ENCODE measurements at regions not wholly inside any gene's neighbourhood (a gene's known extent, or its start where the extent isn't known, plus 50 kb on each side); places are given as distances from the start of the nearest gene placed in this dataset.

- Histone ChIP-seq H3K9me3 (no peaks in the 10 kb centered on the region), H3K27me3 (no peaks in the 10 kb centered on the region), H3K4me3 (no peak overlapping the region), H3K27ac (no peak overlapping the region), H3K36me3 (no peaks in the 10 kb centered on the region), H3K4me1 (peaks cover 0 to 4% (median 3%) of the 10 kb centered on the region in 3 donors)
- ATAC-seq (no peak), DNase-seq (no peak), FAIRE-seq (no peak)
- TF ChIP-seq, protein P1, sequence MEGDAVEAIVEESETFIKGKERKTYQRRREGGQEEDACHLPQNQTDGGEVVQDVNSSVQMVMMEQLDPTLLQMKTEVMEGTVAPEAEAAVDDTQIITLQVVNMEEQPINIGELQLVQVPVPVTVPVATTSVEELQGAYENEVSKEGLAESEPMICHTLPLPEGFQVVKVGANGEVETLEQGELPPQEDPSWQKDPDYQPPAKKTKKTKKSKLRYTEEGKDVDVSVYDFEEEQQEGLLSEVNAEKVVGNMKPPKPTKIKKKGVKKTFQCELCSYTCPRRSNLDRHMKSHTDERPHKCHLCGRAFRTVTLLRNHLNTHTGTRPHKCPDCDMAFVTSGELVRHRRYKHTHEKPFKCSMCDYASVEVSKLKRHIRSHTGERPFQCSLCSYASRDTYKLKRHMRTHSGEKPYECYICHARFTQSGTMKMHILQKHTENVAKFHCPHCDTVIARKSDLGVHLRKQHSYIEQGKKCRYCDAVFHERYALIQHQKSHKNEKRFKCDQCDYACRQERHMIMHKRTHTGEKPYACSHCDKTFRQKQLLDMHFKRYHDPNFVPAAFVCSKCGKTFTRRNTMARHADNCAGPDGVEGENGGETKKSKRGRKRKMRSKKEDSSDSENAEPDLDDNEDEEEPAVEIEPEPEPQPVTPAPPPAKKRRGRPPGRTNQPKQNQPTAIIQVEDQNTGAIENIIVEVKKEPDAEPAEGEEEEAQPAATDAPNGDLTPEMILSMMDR (IDR thresholded peaks at IDR 0.05), result no peak
- intact Hi-C loops (cut with DNase I), result no loop called here
These were observed 55.6 kb upstream of the DUSP10 start for GRCh38 chr1:221797506-221797905.

- no peak overlapping the region for H3K27ac ChIP-seq
- H3K4me3 ChIP-seq, result no peak overlapping the region
- WGBS, 2 donors, result 95% methylated on average over 2 of the region's 2 CpGs
- ATAC-seq (no peak), DNase-seq (no peak), FAIRE-seq (no peak)
- TF ChIP-seq, protein P1 (IDR thresholded peaks at IDR 0.05), result no peak
- intact Hi-C loops (cut with DNase I), result no loop called here
- H3K27me3 ChIP-seq, result no peaks in the 10 kb centered on the region
- no peaks in the 10 kb centered on the region for H3K9me3 ChIP-seq
- no peaks in the 10 kb centered on the region for H3K4me1 ChIP-seq
- H3K36me3 ChIP-seq, result no peaks in the 10 kb centered on the region
These were observed 54.8 kb upstream of the DUSP10 start for GRCh38 chr1:221796700-221797099.

DNA sequence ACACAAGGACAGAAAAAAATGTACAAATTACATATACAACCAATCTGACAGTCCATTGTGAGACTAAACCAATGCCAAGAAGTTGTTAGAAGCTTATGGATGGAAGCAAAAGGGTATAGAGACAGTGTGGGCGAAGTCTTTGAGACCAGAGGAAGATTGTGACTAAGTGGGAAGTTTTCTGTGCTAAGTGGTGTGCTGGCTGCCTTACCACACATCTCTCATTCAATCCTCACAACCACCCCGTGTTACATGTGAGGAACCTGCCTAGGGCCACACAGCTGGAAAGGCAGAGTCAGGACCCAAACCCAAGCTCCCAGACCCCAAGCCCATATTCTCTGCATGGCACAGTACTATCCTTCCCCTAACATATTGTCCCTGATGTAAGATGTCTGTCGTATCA, 53.5 kb upstream of the DUSP10 start:
- no peaks in the 10 kb centered on the region for H3K9me3 ChIP-seq
- no peak overlapping the region for H3K4me3 ChIP-seq
- WGBS, 2 donors, result 92 to 94% methylated on average over 3 of the region's 3 CpGs
- no peaks in the 10 kb centered on the region for H3K4me1 ChIP-seq
- intact Hi-C loops (cut with DNase I), result no loop called here
- TF ChIP-seq, protein P1 (IDR thresholded peaks at IDR 0.05), result no peak
- ATAC-seq, result no peak
- no peaks in the 10 kb centered on the region for H3K36me3 ChIP-seq
- H3K27me3 ChIP-seq, result no peaks in the 10 kb centered on the region
- no peak overlapping the region for H3K27ac ChIP-seq
- FAIRE-seq, result no peak
- no peak for DNase-seq

- Histone ChIP-seq H3K4me1 (no peaks in the 10 kb centered on the region), H3K27ac (no peak overlapping the region), H3K4me3 (no peak overlapping the region), H3K27me3 (no peaks in the 10 kb centered on the region), H3K36me3 (no peaks in the 10 kb centered on the region), H3K9me3 (no peaks in the 10 kb centered on the region)
- WGBS, 2 donors, result 80 to 94% methylated on average over 1 of the region's 1 CpG
- FAIRE-seq (no peak), ATAC-seq (no peak), DNase-seq (no peak)
- intact Hi-C loops (cut with DNase I), result no loop called here
- TF ChIP-seq, protein P1 (IDR thresholded peaks at IDR 0.05), result no peak
These were observed 53.0 kb upstream of the DUSP10 start for GRCh38 chr1:221794935-221795334.

DNA sequence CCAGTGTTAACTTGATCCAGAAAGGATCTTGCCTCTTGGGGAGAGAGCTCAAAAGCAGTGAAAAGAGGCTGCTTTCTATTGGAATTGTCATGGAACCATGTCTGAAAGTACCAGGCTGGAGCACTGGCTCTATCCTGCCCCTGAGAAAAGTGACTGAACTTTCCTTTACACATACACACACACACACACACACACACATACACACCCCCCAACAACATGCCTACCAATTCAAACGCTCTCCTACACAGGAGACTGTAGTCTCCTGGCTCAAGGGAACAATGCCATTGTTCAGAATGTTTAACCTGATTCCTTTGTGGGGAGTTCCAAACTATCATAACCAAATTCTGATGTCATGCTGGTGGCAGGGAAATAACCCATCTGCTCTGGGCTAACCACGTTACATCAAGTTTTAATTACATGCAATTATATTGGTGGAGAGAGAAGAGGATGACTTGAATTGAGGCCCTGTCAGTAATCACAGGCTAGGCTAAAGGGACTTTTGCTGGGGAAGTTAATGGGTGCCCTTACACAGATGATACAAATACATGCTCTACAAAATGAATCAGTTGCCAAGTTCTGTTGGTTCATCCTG, 52.3 kb upstream of the DUSP10 start:
- Histone ChIP-seq H3K9me3 (no peaks in the 10 kb centered on the region), H3K27ac (no peak overlapping the region), H3K27me3 (no peaks in the 10 kb centered on the region), H3K4me1 (no peaks in the 10 kb centered on the region), H3K36me3 (no peaks in the 10 kb centered on the region), H3K4me3 (no peak overlapping the region)
- 36 to 63% methylated on average over 2 of the region's 2 CpGs for WGBS, 2 donors
- FAIRE-seq (no peak), ATAC-seq (peak in 1 of 4 donors; percentile 69), DNase-seq (no peak)
- intact Hi-C loops (cut with DNase I), result no loop called here
- TF ChIP-seq, protein P1 (IDR thresholded peaks at IDR 0.05), result no peak
